ENCODE measurements at regions not wholly inside any gene's neighbourhood (a gene's known extent, or its start where the extent isn't known, plus 50 kb on each side); places are given as distances from the start of the nearest gene placed in this dataset.

DNA sequence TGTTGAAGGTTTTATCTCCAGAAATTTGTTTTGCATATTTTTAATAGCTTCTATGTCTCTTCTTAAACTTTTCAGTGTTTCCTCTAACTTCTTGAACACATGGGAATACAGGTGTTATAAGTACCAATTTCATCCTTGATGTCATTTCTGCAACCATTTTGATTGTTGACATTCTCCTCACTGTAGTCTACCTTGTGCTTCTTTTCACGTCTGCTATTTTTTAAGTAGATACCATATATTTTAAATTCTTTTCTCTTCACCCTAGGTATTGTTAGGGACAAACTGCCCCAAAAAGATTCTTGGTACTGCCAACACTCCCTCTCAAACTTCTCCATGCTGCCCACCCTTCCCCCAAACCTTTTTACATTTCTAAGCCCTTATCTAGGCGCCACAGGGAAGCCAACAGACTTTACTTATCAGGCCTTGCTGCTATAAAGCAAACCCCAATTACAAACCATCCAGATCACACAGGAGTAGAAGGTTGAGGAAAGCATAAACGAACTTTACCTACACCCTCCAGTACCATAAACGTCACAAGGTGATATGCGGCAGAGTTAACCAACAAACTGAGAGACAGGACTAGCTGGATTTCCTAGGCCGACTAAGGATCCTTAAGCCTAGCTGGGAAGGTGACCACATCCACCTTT lies 1165.3 kb downstream of the TAF11L14 start (continued):
- no peak for TF ChIP-seq TFAP4 (CRISPR knock-in tag; IDR thresholded peaks at IDR 0.05; ENCODE audit: borderline replicate concordance)
- no peak for TF ChIP-seq ZNF395 (CRISPR knock-in tag; IDR thresholded peaks at IDR 0.05)
- no peak for TF ChIP-seq ZBTB1 (CRISPR knock-in tag; IDR thresholded peaks at IDR 0.05; ENCODE audit: borderline replicate concordance, low read depth)
- TF ChIP-seq GABPB1 (CRISPR knock-in tag; IDR thresholded peaks at IDR 0.05), result no peak
- TF ChIP-seq ARID1B (IDR thresholded peaks at IDR 0.05), result peak; percentile 81
- TF ChIP-seq PKNOX1 (IDR thresholded peaks at IDR 0.05), result no peak
- TF ChIP-seq DMBX1 (CRISPR knock-in tag; IDR thresholded peaks at IDR 0.05; ENCODE audit: borderline replicate concordance), result no peak
- TF ChIP-seq, protein P1, sequence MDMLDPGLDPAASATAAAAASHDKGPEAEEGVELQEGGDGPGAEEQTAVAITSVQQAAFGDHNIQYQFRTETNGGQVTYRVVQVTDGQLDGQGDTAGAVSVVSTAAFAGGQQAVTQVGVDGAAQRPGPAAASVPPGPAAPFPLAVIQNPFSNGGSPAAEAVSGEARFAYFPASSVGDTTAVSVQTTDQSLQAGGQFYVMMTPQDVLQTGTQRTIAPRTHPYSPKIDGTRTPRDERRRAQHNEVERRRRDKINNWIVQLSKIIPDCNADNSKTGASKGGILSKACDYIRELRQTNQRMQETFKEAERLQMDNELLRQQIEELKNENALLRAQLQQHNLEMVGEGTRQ (CRISPR knock-in tag; IDR thresholded peaks at IDR 0.05), result no peak
- TF ChIP-seq MIER1 (IDR thresholded peaks at IDR 0.05; ENCODE audit: low read depth), result no peak
- TF ChIP-seq, protein P2, sequence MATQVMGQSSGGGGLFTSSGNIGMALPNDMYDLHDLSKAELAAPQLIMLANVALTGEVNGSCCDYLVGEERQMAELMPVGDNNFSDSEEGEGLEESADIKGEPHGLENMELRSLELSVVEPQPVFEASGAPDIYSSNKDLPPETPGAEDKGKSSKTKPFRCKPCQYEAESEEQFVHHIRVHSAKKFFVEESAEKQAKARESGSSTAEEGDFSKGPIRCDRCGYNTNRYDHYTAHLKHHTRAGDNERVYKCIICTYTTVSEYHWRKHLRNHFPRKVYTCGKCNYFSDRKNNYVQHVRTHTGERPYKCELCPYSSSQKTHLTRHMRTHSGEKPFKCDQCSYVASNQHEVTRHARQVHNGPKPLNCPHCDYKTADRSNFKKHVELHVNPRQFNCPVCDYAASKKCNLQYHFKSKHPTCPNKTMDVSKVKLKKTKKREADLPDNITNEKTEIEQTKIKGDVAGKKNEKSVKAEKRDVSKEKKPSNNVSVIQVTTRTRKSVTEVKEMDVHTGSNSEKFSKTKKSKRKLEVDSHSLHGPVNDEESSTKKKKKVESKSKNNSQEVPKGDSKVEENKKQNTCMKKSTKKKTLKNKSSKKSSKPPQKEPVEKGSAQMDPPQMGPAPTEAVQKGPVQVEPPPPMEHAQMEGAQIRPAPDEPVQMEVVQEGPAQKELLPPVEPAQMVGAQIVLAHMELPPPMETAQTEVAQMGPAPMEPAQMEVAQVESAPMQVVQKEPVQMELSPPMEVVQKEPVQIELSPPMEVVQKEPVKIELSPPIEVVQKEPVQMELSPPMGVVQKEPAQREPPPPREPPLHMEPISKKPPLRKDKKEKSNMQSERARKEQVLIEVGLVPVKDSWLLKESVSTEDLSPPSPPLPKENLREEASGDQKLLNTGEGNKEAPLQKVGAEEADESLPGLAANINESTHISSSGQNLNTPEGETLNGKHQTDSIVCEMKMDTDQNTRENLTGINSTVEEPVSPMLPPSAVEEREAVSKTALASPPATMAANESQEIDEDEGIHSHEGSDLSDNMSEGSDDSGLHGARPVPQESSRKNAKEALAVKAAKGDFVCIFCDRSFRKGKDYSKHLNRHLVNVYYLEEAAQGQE (IDR thresholded peaks at IDR 0.05; ENCODE audit: borderline replicate concordance), result no peak
- TF ChIP-seq, protein P2 (CRISPR knock-in tag; IDR thresholded peaks at IDR 0.05; ENCODE audit: low read depth), result no peak
- TF ChIP-seq HES1 (IDR thresholded peaks at IDR 0.05; ENCODE audit: low read depth), result no peak
- TF ChIP-seq OTX1 (CRISPR knock-in tag; IDR thresholded peaks at IDR 0.05), result no peak
- TF ChIP-seq PPARD (CRISPR knock-in tag; IDR thresholded peaks at IDR 0.05), result no peak
- peak; percentile 39; the same call in 1 of the 2 replicates for TF ChIP-seq CC2D1A (IDR thresholded peaks at IDR 0.05)
